ENCODE measurements at regions not wholly inside any gene's neighbourhood (a gene's known extent, or its start where the extent isn't known, plus 50 kb on each side); places are given as distances from the start of the nearest gene placed in this dataset.
A peak's percentile ranks its signal among the peaks of the same experiment; 100 is the strongest.

DNA sequence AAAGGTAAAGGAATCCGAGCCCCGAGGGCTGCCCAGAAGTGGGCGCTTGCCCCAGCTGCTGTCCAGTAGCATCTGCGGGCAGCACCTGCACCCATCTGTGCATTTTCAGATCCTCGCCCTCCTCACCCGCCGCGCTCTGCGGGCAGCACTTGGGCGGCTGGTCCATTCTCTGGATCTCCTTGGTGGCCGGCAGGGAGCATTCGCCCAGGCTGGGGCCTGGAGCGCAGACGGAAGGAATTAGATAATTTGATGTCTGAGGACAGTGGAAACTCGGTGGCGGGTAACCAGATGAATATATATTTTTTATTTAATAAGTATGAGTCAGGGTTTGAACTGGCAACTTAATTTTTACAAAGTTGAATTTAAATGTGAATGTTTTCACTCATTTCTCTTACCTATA is 88.5 kb downstream of the NPIPB11 start:
- H3K9me3 ChIP-seq = no peaks in the 10 kb centered on the region
- no peak for TF ChIP-seq POLR2A (IDR thresholded peaks at IDR 0.05)
- TF ChIP-seq, protein P1, sequence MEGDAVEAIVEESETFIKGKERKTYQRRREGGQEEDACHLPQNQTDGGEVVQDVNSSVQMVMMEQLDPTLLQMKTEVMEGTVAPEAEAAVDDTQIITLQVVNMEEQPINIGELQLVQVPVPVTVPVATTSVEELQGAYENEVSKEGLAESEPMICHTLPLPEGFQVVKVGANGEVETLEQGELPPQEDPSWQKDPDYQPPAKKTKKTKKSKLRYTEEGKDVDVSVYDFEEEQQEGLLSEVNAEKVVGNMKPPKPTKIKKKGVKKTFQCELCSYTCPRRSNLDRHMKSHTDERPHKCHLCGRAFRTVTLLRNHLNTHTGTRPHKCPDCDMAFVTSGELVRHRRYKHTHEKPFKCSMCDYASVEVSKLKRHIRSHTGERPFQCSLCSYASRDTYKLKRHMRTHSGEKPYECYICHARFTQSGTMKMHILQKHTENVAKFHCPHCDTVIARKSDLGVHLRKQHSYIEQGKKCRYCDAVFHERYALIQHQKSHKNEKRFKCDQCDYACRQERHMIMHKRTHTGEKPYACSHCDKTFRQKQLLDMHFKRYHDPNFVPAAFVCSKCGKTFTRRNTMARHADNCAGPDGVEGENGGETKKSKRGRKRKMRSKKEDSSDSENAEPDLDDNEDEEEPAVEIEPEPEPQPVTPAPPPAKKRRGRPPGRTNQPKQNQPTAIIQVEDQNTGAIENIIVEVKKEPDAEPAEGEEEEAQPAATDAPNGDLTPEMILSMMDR (IDR thresholded peaks at IDR 0.05) = peak in 1 of 4 experiments; percentile 18
- no peaks in the 10 kb centered on the region for H3K36me3 ChIP-seq
- peak overlapping the region in 1 of 2 donors; percentile 49 for H3K27ac ChIP-seq
- no peak overlapping the region for H3K4me3 ChIP-seq
- intact Hi-C loops (cut with DNase I; ENCODE audit: low total_unique reads) = no loop called here
- H3K4me1 ChIP-seq = peaks cover 0 to 5% of the 10 kb centered on the region in 2 donors
- no peak for DNase-seq
- no peaks in the 10 kb centered on the region for H3K27me3 ChIP-seq

DNA sequence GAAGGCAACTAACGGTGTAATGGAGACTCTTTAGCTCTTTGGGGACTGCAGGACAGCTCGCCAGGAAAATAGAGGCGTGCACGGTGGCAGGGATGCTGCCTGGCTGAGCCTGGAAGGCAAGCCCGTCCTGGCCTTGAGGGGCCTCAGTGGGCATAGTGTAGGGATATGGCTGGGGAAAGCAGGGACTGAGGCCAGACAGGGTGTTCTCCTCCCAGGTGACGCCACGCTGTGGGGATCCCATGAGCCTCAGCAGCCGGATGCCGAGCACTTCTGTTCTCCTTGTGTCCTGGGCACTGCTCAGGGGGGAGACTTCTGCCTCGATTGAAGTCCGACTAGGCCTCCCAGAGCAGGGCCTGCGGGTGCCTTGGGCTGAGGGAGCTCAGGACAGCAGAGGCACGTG is 89.2 kb downstream of the NPIPB11 start:
- H3K36me3 ChIP-seq = no peaks in the 10 kb centered on the region
- intact Hi-C loops (cut with DNase I; ENCODE audit: low total_unique reads) = no loop called here
- no peaks in the 10 kb centered on the region for H3K9me3 ChIP-seq
- H3K27ac ChIP-seq = no peak overlapping the region
- DNase-seq = no peak
- peaks cover 0 to 5% of the 10 kb centered on the region in 2 donors for H3K4me1 ChIP-seq
- no peaks in the 10 kb centered on the region for H3K27me3 ChIP-seq
- no peak for TF ChIP-seq POLR2A (IDR thresholded peaks at IDR 0.05)
- TF ChIP-seq, protein P1 (IDR thresholded peaks at IDR 0.05) = no peak
- no peak overlapping the region for H3K4me3 ChIP-seq

DNA sequence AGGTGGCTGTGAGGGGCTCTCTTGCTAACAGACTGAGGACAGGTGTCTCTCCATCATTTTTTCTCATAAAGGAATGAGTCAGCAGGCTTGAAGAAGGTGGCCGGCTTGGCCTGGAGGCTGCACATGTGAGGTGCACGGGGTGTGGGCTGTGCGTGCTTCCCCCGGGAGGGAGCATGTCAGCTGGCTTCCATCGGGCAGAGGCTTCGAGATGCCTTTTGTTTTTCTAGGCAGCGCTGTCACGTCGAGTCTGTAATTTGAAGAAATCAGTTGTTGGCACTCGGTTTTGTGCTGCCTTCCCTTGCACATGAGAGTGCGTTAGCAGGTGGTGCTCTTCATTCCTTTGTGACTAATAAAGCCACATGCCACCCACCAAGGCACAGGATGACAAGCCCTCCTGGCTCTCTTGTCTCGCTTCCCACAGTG is 89.7 kb downstream of the NPIPB11 start:
- H3K4me1 ChIP-seq = peaks cover 0 to 5% of the 10 kb centered on the region in 2 donors
- no peaks in the 10 kb centered on the region for H3K27me3 ChIP-seq
- H3K9me3 ChIP-seq = no peaks in the 10 kb centered on the region
- no peak for DNase-seq
- intact Hi-C loops (cut with DNase I; ENCODE audit: low total_unique reads) = no loop called here
- TF ChIP-seq, protein P1 (IDR thresholded peaks at IDR 0.05) = no peak
- no peak for TF ChIP-seq POLR2A (IDR thresholded peaks at IDR 0.05)
- no peak overlapping the region for H3K4me3 ChIP-seq
- peak overlapping the region in 1 of 2 donors; percentile 0 for H3K27ac ChIP-seq
- no peaks in the 10 kb centered on the region for H3K36me3 ChIP-seq

DNA sequence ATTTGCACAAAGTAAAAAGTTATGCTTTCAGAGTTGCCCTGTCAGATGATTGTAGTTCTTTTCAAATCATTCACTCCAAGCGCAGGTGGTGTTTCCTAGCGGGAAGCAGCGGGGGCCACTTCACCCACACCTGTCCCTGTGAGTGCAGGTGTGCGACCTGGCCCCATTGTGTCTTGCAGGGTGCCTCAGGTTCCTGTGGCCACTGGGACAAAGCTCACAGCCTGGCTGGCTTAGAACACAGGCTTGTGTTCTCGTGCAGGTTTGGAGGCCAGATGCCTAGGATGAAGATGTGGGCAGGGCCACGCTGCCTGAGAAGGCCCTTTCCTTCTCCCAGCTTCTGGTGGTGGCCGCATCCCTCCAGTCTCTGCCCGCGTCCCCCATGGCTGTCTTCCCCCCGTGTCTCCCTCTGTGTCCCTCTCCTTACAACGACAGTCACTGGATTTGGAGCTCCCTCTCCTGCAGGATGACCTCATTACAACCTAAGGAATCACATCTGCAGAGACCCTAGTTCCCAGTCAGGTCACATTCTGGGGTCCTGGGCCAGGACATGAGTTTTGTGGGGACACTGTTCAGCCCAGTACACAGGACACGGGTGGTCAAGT is 90.5 kb downstream of the NPIPB11 start:
- H3K4me3 ChIP-seq = no peak overlapping the region
- H3K27ac ChIP-seq = peak overlapping the region in 1 of 2 donors; percentile 0
- DNase-seq = no peak
- H3K36me3 ChIP-seq = no peaks in the 10 kb centered on the region
- no peak for TF ChIP-seq POLR2A (IDR thresholded peaks at IDR 0.05)
- TF ChIP-seq, protein P1 (IDR thresholded peaks at IDR 0.05) = peak in 1 of 4 experiments; percentile 7
- H3K9me3 ChIP-seq = no peaks in the 10 kb centered on the region
- intact Hi-C loops (cut with DNase I; ENCODE audit: low total_unique reads) = no loop called here
- no peaks in the 10 kb centered on the region for H3K27me3 ChIP-seq
- H3K4me1 ChIP-seq = peaks cover 0 to 5% of the 10 kb centered on the region in 2 donors

DNA sequence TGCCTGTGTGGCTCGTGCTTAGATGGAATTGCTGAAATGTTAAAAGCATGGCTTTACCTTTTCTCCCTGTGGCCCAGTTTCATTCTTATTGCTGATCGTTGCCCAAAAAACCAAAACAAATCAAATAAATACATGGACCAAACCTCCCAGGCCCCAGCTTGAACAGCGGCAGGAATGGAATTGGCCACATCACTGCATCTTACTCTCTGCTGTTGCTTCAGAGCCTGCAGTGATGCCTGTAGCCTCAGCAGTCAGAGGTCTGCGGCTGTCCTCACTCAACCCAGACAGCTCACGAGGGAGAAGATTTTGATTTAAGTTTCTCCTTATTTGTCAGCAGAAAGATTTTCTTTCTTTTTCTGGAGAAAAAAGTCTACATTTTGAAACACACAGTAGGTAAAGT is 91.5 kb downstream of the NPIPB11 start:
- peak in 1 of 2 donors; percentile 32 for DNase-seq
- no peak overlapping the region for H3K4me3 ChIP-seq
- no peaks in the 10 kb centered on the region for H3K27me3 ChIP-seq
- H3K4me1 ChIP-seq = peaks cover 0 to 5% of the 10 kb centered on the region in 2 donors
- H3K9me3 ChIP-seq = no peaks in the 10 kb centered on the region
- H3K36me3 ChIP-seq = no peaks in the 10 kb centered on the region
- intact Hi-C loops (cut with DNase I; ENCODE audit: low total_unique reads) = no loop called here
- no peak for TF ChIP-seq POLR2A (IDR thresholded peaks at IDR 0.05)
- TF ChIP-seq, protein P1 (IDR thresholded peaks at IDR 0.05) = no peak
- peak overlapping the region; percentile 10 to 76 for H3K27ac ChIP-seq

Data from uterus (tissue), 3 donors.